ENCODE measurements at regions not wholly inside any gene's neighbourhood (a gene's known extent, or its start where the extent isn't known, plus 50 kb on each side); places are given as distances from the start of the nearest gene placed in this dataset.

DNA sequence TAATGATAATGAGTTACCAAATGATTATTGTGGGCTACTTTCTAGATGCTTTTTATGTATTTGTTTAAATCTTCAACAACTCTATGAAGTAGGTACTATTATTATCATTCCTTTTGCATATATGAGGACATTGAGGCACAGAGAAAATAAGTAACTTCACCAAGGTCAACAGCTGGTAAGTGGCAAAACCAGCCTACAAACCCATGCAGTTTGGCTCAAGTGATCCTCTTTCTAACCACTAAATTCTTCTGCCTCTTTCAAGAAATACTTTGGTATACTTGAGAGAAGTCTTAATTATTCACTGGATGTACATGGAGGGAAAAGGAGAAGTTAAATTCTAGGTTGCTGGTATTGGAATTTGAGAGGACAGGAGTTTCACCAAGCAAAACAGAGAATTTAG is 495.2 kb upstream of the CADM1 start:
- H3K4me1 ChIP-seq = no peaks in the 10 kb centered on the region
- no peak for TF ChIP-seq CTCF (IDR thresholded peaks at IDR 0.05)
- H3K9me3 ChIP-seq = no peaks in the 10 kb centered on the region
- no peak overlapping the region for H3K4me3 ChIP-seq
- no peaks in the 10 kb centered on the region for H3K27me3 ChIP-seq
- H3K36me3 ChIP-seq = no peaks in the 10 kb centered on the region
- no peak for DNase-seq
- no peak overlapping the region for H3K27ac ChIP-seq
- intact Hi-C loops (cut with DNase I; ENCODE audit: low total_unique reads) = loop anchor here (1.0 kb wide), 1 partner anchor 33 kb away; no protein-coding TSS in a partner anchor

DNA sequence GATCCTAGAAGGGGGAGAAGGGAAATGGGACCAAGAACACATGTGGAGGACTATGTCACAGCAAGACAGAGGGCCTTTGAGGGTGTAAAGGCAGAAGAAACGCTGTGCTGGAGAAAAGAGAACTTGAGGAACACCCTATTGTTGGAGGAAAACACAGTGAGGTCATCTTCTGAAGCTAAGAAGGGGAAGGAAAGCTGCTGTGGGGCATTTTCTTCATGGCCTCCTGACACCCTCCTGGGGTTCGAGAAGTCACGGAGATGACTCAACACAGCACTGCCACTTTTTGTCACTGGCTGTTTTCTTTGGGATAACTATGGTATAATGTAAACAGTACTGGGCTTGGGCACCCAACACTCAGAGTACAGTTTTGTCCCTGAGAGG is 492.6 kb upstream of the CADM1 start:
- no peak overlapping the region for H3K4me3 ChIP-seq
- no peaks in the 10 kb centered on the region for H3K4me1 ChIP-seq
- DNase-seq = no peak
- no peaks in the 10 kb centered on the region for H3K9me3 ChIP-seq
- no peaks in the 10 kb centered on the region for H3K27me3 ChIP-seq
- intact Hi-C loops (cut with DNase I; ENCODE audit: low total_unique reads) = no loop called here
- H3K36me3 ChIP-seq = no peaks in the 10 kb centered on the region
- H3K27ac ChIP-seq = no peak overlapping the region
- no peak for TF ChIP-seq CTCF (IDR thresholded peaks at IDR 0.05)

DNA sequence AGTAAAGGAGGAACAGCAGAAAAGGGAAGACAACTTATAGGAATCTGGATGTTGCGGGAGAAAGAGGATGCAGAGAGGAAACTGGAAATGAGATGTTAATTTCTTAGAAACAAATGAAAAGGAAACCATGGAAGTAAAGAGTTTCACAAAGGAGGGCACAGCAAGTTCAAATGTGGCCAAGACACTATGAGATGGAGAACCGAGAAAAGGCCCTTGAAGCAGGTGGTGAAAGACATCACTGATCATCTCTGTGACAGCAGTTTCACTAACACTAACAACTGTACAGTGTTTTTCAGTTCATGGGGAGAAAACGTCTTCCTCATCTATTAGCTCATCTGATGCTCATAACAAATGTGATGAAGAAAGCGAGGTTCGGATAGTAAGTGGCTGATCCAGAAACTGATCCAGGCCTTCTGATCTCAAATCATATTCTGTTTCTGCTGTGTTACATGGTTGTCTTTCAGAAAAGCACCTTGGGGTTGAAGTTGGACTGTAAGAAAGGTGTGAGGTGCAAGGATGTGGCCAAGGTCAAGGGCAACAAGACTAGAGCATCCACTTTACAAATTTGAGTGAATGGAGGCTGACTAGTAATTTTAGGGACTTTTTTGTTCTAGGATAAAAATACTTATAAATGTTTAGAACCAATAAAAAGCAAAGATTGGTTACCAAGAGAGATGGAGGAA is 492.1 kb upstream of the CADM1 start:
- DNase-seq = no peak

GRCh38 chr11:115993590-115993989 is 489.4 kb upstream of the CADM1 start:
- no peaks in the 10 kb centered on the region for H3K9me3 ChIP-seq
- no peak for DNase-seq
- H3K36me3 ChIP-seq = no peaks in the 10 kb centered on the region
- no peaks in the 10 kb centered on the region for H3K4me1 ChIP-seq
- H3K4me3 ChIP-seq = no peak overlapping the region
- no peak overlapping the region for H3K27ac ChIP-seq
- TF ChIP-seq CTCF (IDR thresholded peaks at IDR 0.05) = no peak
- no peaks in the 10 kb centered on the region for H3K27me3 ChIP-seq
- intact Hi-C loops (cut with DNase I; ENCODE audit: low total_unique reads) = no loop called here

More for the DNA sequence above, 492.1 kb upstream of the CADM1 start:
- Histone ChIP-seq H3K4me1 (no peaks in the 10 kb centered on the region), H3K9me3 (no peaks in the 10 kb centered on the region), H3K27ac (no peak overlapping the region), H3K27me3 (no peaks in the 10 kb centered on the region), H3K4me3 (no peak overlapping the region), H3K36me3 (no peaks in the 10 kb centered on the region)
- intact Hi-C loops (cut with DNase I; ENCODE audit: low total_unique reads) = no loop called here
- no peak for TF ChIP-seq CTCF (IDR thresholded peaks at IDR 0.05)

- Histone ChIP-seq H3K27me3 (no peaks in the 10 kb centered on the region), H3K9me3 (no peaks in the 10 kb centered on the region)
These were observed 485.8 kb upstream of the CADM1 start for GRCh38 chr11:115990004-115990447.

More at GRCh38 chr11:115990004-115990447, 485.8 kb upstream of the CADM1 start:
- no peak overlapping the region for H3K27ac ChIP-seq
- no peak overlapping the region for H3K4me3 ChIP-seq
- H3K36me3 ChIP-seq = no peaks in the 10 kb centered on the region
- peak in 1 of 2 experiments; percentile 22 for TF ChIP-seq CTCF (IDR thresholded peaks at IDR 0.05)
- H3K4me1 ChIP-seq = no peaks in the 10 kb centered on the region
- intact Hi-C loops (cut with DNase I; ENCODE audit: low total_unique reads) = no loop called here
- DNase-seq = no peak
